ENCODE measurements at regions not wholly inside any gene's neighbourhood (a gene's known extent, or its start where the extent isn't known, plus 50 kb on each side); places are given as distances from the start of the nearest gene placed in this dataset.

DNA sequence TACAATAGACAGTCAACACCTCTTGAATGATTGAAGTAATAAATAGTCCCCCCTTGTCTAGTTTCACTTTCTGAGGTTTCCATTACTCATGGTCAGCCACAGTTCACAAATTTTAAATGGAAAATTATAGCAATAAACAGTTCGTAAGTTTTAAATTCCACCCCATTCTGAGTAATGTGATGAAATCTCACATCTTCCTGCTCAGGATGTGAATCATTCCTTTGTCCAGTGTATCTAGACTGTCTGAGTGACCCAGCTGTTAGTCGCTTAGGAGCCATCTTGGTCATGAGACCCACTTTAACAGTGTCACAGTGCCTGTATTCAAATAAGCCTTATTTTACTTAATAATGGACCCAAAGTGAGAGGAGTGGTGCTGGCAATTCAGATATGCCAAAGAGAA, 311.6 kb upstream of the PRR16 start:
- H3K4me3 ChIP-seq (replicated peaks in 1 of 4; ENCODE audit: control extremely low read depth in 1 of 4, insufficient read depth in 1 of 4, low read depth in 3 of 4, low read length in 4 of 4) = no peak overlapping the region
- no peak overlapping the region for H3K9ac ChIP-seq (ENCODE audit: insufficient read depth, low read length)
- no peaks in the 10 kb centered on the region for H3K4me1 ChIP-seq (ENCODE audit: control insufficient read depth, extremely low read depth, insufficient read depth, low read length)
- H3K9me3 ChIP-seq (ENCODE audit: control insufficient read depth, insufficient read depth, low read depth, low read length) = no peaks in the 10 kb centered on the region
- H3K36me3 ChIP-seq (ENCODE audit: control insufficient read depth, insufficient read depth, low read length) = no peaks in the 10 kb centered on the region
- H3K4me2 ChIP-seq (ENCODE audit: extremely low read depth, insufficient read depth, low read length) = peak overlapping the region; percentile 29
- no peaks in the 10 kb centered on the region for H3K27me3 ChIP-seq (ENCODE audit: control insufficient read depth, insufficient read depth, low read length)
- peak; percentile 89 to 92 for DNase-seq (ENCODE audit: low read depth in 2 of 2)
- H2AFZ ChIP-seq (ENCODE audit: low read length) = peak overlapping the region; percentile 68
- no peaks in the 10 kb centered on the region for H3K79me2 ChIP-seq (ENCODE audit: control insufficient read depth, insufficient read depth, low read length)
- TF ChIP-seq, protein P1, sequence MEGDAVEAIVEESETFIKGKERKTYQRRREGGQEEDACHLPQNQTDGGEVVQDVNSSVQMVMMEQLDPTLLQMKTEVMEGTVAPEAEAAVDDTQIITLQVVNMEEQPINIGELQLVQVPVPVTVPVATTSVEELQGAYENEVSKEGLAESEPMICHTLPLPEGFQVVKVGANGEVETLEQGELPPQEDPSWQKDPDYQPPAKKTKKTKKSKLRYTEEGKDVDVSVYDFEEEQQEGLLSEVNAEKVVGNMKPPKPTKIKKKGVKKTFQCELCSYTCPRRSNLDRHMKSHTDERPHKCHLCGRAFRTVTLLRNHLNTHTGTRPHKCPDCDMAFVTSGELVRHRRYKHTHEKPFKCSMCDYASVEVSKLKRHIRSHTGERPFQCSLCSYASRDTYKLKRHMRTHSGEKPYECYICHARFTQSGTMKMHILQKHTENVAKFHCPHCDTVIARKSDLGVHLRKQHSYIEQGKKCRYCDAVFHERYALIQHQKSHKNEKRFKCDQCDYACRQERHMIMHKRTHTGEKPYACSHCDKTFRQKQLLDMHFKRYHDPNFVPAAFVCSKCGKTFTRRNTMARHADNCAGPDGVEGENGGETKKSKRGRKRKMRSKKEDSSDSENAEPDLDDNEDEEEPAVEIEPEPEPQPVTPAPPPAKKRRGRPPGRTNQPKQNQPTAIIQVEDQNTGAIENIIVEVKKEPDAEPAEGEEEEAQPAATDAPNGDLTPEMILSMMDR (conservative IDR thresholded peaks at IDR 0.05 in 1 of 2, IDR thresholded peaks at IDR 0.05 in 1 of 2; ENCODE audit: low read depth in 1 of 2, low read length in 2 of 2) = no peak
- TF ChIP-seq EZH2 (IDR thresholded peaks at IDR 0.05; ENCODE audit: low read length, missing control alignments) = no peak
- peak overlapping the region; percentile 70 for H3K27ac ChIP-seq (ENCODE audit: insufficient read depth, low read length)
- no peaks in the 10 kb centered on the region for H4K20me1 ChIP-seq (ENCODE audit: control insufficient read depth, extremely low read depth, insufficient read depth, low read length)

DNA sequence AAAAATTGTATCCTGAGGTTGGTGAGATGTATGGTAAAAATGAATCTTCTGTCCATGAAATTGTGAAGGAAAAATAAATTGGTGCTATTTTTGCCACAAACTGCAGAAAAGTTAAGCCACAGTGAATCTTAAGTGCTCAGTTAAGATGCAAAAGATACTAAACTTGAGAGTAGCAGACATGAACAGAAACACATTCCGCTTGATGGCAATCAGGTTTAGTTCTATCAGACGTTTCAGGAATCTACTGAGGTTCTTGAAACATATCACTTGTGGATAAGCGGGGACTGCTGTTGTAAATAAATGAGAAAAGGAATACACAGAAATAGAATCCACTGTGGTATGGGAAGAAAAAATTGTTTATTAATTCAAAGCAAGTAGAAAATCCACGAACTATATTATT, 311.2 kb upstream of the PRR16 start:
- Histone ChIP-seq H3K4me1 (ENCODE audit: control insufficient read depth, extremely low read depth, insufficient read depth, low read length) (no peaks in the 10 kb centered on the region), H2AFZ (ENCODE audit: low read length) (peak overlapping the region; percentile 68), H3K79me2 (ENCODE audit: control insufficient read depth, insufficient read depth, low read length) (no peaks in the 10 kb centered on the region), H3K4me2 (ENCODE audit: extremely low read depth, insufficient read depth, low read length) (peak overlapping the region; percentile 5), H3K9ac (ENCODE audit: insufficient read depth, low read length) (no peak overlapping the region), H3K27ac (ENCODE audit: insufficient read depth, low read length) (peak overlapping the region; percentile 70), H3K36me3 (ENCODE audit: control insufficient read depth, insufficient read depth, low read length) (no peaks in the 10 kb centered on the region), H3K4me3 (replicated peaks in 1 of 4; ENCODE audit: control extremely low read depth in 1 of 4, insufficient read depth in 1 of 4, low read depth in 3 of 4, low read length in 4 of 4) (no peak overlapping the region), H3K27me3 (ENCODE audit: control insufficient read depth, insufficient read depth, low read length) (no peaks in the 10 kb centered on the region), H4K20me1 (ENCODE audit: control insufficient read depth, extremely low read depth, insufficient read depth, low read length) (no peaks in the 10 kb centered on the region), H3K9me3 (ENCODE audit: control insufficient read depth, insufficient read depth, low read depth, low read length) (no peaks in the 10 kb centered on the region)
- peak in 1 of 2 donors; percentile 6 for DNase-seq (ENCODE audit: low read depth in 2 of 2)
- TF ChIP-seq, protein P1 (conservative IDR thresholded peaks at IDR 0.05 in 1 of 2, IDR thresholded peaks at IDR 0.05 in 1 of 2; ENCODE audit: low read depth in 1 of 2, low read length in 2 of 2) = no peak
- no peak for TF ChIP-seq EZH2 (IDR thresholded peaks at IDR 0.05; ENCODE audit: low read length, missing control alignments)

DNA sequence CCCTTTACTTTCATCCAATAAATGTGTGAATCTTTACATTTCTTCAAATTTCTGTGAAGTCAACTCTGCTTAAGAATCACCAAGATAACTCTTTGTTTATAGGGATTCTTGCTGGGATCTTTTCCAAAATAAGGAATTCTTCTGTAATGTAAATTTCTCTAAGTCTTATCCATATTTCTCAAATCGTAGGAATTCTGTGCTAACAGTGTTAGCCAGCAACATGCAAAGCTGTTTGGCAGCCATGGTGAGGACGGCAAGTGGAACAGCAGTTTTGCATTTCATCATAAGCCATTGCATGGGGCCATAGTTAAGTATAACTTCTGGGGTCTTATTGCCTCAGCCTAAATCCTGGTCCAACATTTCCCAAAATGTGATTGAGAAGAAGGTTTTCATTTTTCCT, 310.5 kb upstream of the PRR16 start:
- peak in 1 of 2 donors; percentile 52 for DNase-seq (ENCODE audit: low read depth in 2 of 2)
- H3K27ac ChIP-seq (ENCODE audit: insufficient read depth, low read length) = no peak overlapping the region
- peak overlapping the region; percentile 23 for H2AFZ ChIP-seq (ENCODE audit: low read length)
- no peaks in the 10 kb centered on the region for H3K27me3 ChIP-seq (ENCODE audit: control insufficient read depth, insufficient read depth, low read length)
- no peaks in the 10 kb centered on the region for H3K9me3 ChIP-seq (ENCODE audit: control insufficient read depth, insufficient read depth, low read depth, low read length)
- no peak overlapping the region for H3K9ac ChIP-seq (ENCODE audit: insufficient read depth, low read length)
- no peak overlapping the region for H3K4me3 ChIP-seq (replicated peaks in 1 of 4; ENCODE audit: control extremely low read depth in 1 of 4, insufficient read depth in 1 of 4, low read depth in 3 of 4, low read length in 4 of 4)
- no peaks in the 10 kb centered on the region for H3K79me2 ChIP-seq (ENCODE audit: control insufficient read depth, insufficient read depth, low read length)
- no peaks in the 10 kb centered on the region for H4K20me1 ChIP-seq (ENCODE audit: control insufficient read depth, extremely low read depth, insufficient read depth, low read length)
- H3K4me1 ChIP-seq (ENCODE audit: control insufficient read depth, extremely low read depth, insufficient read depth, low read length) = no peaks in the 10 kb centered on the region
- no peaks in the 10 kb centered on the region for H3K36me3 ChIP-seq (ENCODE audit: control insufficient read depth, insufficient read depth, low read length)
- TF ChIP-seq EZH2 (IDR thresholded peaks at IDR 0.05; ENCODE audit: low read length, missing control alignments) = no peak
- TF ChIP-seq, protein P1 (conservative IDR thresholded peaks at IDR 0.05 in 1 of 2, IDR thresholded peaks at IDR 0.05 in 1 of 2; ENCODE audit: low read depth in 1 of 2, low read length in 2 of 2) = no peak
- H3K4me2 ChIP-seq (ENCODE audit: extremely low read depth, insufficient read depth, low read length) = no peak overlapping the region
